Activated CD4-positive, alpha-beta T cell treated with anti-CD3 and anti-CD28 coated beads, Interleukin-2, amount 50 U/mL, for 4 hours (primary cell): ENCODE measurements at regions not wholly inside any gene's neighbourhood (a gene's known extent, or its start where the extent isn't known, plus 50 kb on each side); places are given as distances from the start of the nearest gene placed in this dataset.
"Not testable (repeated sequence)": the region's sequence is repeated elsewhere in the genome, so short reads cannot be mapped to it uniquely, and the experiment has no call there.

Experiments
- DNase-seq, 2 experiments: peaks; one replicate each; pipeline ENCODE4 v3.0.0-alpha.2; 2020

DNA sequence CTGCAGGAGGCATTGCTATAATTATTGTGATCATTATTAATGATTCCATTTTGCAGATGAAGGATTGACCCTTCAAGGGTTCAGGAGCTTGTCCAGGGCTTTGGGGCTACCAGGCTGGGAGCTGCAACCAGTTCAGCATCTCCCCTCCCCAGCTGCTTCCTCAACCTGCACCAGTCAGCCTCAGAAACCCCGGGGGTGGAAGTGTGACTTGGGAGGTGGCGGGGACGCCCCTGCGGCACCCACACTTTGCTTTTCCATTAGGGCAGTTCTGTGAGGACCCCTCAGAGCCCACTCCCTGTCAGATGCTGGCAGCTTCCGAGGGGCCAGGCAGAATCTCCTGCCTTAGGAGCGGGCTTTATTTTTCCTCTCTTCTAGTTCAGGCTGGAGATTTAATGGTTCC, 85.6 kb downstream of the OLFM1 start:
- DNase-seq: no peak

DNA sequence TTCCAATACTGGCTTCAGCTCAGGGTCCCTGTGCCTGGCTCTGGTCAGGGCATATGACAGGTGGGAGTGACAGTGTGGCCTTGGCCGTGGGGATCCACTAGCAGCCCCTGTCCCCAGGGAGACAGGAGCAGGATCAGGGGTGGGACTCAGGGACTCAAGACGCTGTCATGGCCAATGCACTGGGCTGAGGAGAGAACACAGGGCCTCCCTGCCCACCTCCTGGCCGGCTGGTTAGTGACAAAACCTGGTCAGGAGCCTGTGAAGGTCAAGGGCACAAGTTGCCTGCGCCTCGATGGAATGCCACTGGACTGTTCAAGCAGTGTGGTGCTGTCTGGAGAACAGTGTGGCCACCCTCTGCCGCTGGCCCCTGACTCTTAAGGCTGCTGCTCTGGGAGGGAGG, 86.8 kb downstream of the OLFM1 start:
- DNase-seq: no peak

DNA sequence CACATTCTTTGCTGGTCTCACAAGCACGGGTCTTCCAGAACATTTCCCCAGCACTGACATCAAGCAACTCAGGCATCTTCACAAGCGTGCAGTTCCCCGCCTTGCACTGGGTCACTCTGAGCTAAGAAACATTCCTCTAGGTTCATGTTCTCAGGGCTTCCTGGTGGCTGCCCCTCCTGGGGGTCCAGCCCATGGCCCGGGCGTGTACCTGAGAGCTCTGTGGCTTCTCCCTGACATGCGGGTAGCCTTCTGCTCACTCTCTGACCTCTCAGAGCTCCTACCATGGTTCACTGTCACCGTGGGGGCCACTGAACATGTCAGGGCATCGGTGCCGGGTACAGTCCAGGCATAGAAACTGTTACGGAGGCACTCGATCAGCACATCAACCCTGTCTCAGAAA, 87.5 kb downstream of the OLFM1 start:
- no peak for DNase-seq

DNA sequence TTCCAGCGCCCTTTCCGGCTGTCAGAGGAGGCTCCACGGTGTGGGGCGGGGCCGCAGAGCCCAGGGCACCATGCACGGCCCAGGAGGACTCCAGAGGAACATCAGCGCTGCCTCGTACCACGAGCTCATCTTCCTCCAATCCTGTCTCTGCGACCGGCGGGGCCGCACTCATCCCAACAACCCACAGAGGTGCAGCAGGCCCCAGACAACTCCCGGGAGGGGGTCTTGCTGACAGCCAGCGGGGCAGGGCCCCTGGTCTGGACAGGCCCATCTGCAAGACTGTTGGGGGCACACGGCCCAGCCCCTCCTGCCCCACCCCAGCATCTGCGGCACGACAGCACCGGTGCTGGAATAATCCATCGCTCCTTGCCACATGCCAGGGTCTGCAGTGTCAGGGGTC, 88.8 kb downstream of the OLFM1 start:
- no peak for DNase-seq

DNA sequence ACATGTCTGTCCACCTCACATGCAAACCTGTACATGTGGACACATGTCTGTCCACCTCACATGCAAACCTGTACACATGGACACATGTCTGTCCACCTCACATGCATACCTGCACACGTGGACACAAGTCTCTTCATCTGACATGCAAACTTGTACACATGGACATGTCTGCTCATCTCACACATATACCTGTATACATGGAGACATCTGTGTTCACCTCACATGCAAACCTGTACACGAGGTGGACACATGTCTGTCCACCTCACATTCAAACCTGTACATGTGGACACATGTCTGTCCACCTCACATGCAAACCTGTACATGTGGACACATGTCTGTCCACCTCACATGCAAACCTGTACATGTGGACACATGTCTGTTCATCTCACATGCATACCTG, 90.1 kb downstream of the OLFM1 start:
- DNase-seq: not testable (repeated sequence)

DNA sequence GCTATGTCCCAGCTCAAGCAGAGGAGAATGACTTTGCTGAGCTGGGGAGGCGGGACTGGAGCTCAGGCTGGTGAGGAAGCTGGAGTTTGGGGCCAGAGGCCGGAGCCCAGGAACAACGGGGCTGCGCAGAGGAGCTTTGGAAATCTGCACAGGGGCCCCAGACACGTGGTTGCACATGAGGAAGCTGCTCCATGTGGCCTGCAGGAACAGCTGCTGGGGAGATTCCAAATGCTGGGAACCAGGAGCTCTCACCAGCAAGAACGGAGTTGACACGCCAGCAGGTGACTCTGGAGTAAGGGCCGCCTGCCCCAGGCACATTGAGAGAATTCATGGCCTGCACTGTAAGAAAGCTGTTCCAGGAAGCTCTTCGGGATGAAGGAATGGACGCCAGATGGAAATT, 91.0 kb downstream of the OLFM1 start:
- DNase-seq: no peak

- no peak for DNase-seq
These were observed 91.6 kb downstream of the OLFM1 start for GRCh38 chr9:135179041-135179440.

- no peak for DNase-seq
These were observed 92.5 kb downstream of the OLFM1 start for GRCh38 chr9:135179976-135180375.

DNA sequence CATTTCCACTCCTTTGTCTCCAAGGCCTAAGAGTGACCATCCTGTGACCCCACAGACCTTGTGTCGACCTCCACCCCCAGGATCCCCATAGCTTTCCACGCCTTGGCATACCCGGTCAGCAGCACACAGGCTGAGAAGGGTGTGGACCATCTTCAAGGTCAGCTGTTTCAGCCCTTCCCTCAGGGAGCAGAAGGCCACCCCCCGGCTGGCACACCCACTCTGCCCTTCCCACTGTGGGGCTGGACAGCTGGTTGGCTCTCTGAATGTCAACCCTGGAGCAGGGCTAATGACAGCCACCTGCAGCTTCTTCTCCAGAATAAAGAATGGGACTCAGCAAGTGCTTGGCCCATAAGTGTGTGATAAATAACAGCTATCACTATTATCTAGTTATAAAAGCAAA, 93.1 kb downstream of the OLFM1 start:
- DNase-seq: no peak

DNA sequence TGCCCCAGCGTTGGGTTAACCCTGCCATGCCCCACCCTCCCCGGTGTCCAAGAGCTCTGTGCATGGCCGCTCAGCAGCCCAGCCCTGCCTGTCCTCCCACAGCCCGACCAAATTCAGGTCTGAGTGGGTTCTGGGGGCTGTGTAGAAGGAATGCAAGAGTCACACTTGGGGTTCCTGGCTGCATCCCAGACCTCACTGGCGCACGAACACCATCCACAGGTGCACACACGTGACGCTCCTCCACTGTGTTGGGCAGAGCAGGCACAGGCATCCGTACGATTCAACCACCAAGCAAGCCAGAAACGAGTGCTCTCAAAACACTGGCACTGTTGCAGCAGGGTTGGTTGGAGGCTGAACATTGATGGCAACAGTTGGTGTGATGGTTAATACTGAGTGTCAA, 93.9 kb downstream of the OLFM1 start:
- no peak for DNase-seq

- DNase-seq: not testable (repeated sequence)
These were observed 94.4 kb downstream of the OLFM1 start for GRCh38 chr9:135181841-135182240.

DNA sequence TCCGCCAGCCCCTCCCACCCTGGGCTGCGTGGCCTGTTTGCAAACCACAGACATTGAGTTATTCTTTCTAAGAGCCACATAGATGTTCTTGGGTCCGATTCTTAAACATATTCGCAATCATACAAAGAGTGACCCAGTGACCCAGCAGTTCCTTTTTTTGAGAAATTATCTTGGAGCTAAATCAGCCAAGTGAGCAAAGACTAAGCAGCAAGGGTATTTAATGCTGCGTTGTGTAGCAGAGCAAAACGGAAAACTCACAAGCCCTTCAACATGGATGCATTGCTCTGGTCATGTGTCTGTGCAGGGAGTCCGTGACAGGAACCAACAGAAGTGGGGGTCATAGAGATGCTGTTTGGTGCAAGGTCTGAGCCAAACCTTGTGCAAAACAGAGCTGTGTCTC, 95.6 kb downstream of the OLFM1 start:
- DNase-seq: no peak

- no peak for DNase-seq
These were observed 96.2 kb downstream of the OLFM1 start for GRCh38 chr9:135183528-135184180.

DNA sequence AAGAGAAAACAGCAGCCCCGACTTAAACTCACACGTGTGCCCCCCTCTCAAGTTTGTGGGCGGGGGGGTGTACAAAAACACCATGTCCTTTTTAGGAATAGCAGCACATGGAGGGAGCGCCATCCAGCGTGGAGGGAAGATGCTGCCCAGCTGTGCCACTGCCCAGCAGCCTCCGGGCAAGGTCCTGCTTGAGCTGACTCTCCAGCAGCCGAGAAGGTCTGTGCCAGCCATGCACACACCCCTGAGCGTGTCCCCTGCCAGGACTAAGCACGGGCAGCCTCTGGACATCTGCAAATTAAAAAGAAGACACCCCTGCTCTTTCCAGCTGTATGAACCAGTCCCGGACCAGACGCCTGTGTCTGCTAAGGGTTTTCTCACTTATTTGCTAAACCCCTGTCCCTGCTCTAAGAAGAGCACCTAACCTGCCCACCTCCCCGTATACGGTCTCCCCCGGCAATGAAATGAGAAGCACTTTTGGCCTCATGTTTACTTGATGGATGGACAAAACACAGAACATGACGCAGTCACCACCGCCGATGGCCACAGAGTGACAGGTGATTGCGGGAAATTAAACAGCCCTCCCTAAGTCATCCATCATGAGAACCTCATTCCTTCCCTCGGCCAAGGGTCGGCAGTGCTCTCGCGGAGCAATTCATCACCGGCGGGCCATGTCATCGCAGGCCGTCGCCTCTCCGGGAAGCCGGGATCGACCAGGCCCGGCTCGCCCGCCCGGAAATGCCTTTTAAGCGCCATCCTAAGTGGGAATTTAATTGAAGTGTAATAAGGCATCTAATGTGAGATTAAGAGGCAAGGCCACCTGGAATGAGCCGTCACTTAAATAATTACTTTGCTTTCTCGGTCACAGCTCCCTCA, 96.9 kb downstream of the OLFM1 start:
- DNase-seq: no peak

- no peak for DNase-seq
These were observed 97.6 kb downstream of the OLFM1 start for GRCh38 chr9:135185060-135185459.

GRCh38 chr9:135186248-135187164, 99.0 kb downstream of the OLFM1 start:
- DNase-seq: no peak

- DNase-seq: no peak
These were observed 99.9 kb downstream of the OLFM1 start for GRCh38 chr9:135187365-135187764.

DNA sequence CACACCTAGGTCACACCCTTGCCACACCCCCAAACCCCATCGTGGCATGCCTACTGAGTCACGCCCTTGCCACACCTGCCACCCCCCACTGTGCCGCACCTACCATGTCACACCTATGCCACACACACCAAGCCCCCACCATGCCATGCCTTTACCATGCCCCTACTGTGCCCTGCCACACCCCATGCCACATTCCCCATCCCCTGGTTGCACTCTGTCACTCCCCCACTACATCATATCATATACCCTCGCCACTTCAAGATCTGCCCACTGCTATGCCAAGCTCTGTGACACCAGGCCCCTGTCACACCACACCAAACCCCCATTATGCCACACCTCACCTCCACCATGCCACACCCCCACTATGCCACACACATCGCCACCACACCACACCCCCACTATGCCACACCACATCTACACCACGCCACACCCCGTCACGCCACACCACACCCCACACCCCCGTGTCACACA, 101.2 kb downstream of the OLFM1 start:
- no peak for DNase-seq

GRCh38 chr9:135189497-135189896, 102.0 kb downstream of the OLFM1 start:
- no peak for DNase-seq

DNA sequence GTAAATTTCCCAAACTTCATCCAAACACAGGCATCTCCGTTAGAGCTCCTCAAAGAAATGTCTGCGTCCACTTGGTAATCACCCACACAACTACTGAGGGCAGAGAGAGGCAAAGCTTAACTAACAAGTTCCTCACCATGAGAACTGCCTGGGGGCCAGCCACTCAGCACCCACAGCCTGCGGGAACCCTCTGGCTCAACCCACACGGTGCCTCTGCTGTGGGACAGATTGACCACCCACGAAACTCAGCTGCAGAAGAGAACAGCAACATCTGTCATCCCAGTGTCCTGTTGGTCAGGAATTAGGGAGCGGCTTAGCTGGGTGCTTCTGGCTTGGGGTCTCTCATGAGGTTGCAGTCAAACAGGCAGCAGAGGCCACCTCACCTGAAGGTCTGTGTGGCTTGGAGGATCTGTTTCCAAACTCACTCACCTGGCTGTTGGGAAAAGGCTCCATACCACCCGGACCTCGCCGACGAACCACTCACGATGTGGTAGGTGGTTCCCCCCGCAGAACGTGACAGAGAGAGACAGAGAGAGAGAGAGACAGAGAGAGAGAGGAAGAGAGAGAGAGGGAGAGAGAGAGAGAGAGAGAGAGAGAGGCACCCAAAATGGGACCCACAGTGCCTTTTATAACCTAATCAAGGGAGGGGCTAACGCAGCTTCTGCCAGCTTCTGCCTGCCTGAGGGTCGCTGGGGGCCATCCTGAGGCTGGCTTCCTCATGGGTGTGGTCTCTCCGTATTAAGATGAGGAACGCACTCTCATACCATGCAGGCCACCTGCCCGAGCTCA, 103.5 kb downstream of the OLFM1 start:
- DNase-seq: no peak

DNA sequence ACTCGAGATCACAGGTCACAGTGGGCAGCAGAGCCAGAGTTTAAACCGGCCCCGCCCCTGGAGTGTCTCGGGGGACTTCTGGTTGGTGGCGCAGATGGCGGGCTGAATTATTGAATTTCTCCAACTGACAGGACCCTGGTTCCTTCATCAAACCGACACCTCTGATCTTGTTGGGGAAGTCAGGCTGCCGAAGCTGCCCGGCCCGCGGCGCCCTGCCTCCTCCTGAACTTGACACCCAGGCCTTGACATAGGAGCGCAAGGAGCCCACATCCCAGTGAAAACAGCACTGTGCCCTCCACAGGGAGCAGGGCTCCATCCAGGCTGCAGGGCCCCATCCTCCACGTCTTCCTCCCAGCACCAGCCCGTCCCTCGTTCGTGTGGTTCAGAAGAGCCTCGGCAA, 105.2 kb downstream of the OLFM1 start:
- no peak for DNase-seq

DNA sequence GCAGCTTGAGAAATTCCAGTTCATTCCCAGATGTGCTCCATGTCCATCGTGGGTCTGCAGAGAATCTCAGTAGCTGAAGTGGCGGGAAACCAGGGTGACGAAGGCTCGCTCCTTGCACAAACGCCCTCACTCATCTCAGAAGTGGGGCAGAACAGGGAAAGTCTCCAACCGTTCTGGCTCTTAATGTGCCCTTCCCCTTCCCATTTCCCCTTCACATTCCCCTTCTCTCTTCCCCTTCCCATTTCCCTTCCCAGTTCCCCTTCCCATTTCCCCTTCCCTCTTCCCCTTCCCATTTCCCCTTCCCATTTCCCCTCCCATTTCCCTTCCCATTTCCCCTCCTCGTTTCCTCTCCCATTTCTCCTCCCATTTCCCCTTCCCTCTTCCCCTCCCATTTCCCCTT, 108.5 kb downstream of the OLFM1 start:
- not testable (repeated sequence) for DNase-seq
